ENCODE measurements at regions not wholly inside any gene's neighbourhood (a gene's known extent, or its start where the extent isn't known, plus 50 kb on each side); places are given as distances from the start of the nearest gene placed in this dataset.
A peak's percentile ranks its signal among the peaks of the same experiment; 100 is the strongest.

GRCh38 chrX:34576864-34577263 is 80.2 kb downstream of the TMEM47 start:
- H2AFZ ChIP-seq (ENCODE audit: low read depth, low read length): no peak overlapping the region
- H3K36me3 ChIP-seq (ENCODE audit: insufficient read depth, low read length): no peaks in the 10 kb centered on the region
- no peaks in the 10 kb centered on the region for H4K20me1 ChIP-seq (ENCODE audit: insufficient read depth, low read length)
- no peak overlapping the region for H3K9ac ChIP-seq (ENCODE audit: low read length)
- no peak overlapping the region for H3K27ac ChIP-seq (ENCODE audit: low read depth, low read length)
- Mint-ChIP-seq H3K4me1 (ENCODE audit: low read depth, unreplicated experiment) (no peaks in the 10 kb centered on the region), H3K36me3 (ENCODE audit: low read depth, unreplicated experiment) (no peaks in the 10 kb centered on the region), H3K9me3 (ENCODE audit: unreplicated experiment) (no peaks in the 10 kb centered on the region), H3K4me3 (ENCODE audit: unreplicated experiment) (no peak overlapping the region), H3K27me3 (ENCODE audit: low read depth, unreplicated experiment) (no peaks in the 10 kb centered on the region), H3K27ac (ENCODE audit: unreplicated experiment) (no peak overlapping the region)
- H3K27me3 ChIP-seq (ENCODE audit: insufficient read depth, low read length): no peaks in the 10 kb centered on the region
- no peak overlapping the region for H3K4me2 ChIP-seq (ENCODE audit: low read length)
- H3K9me3 ChIP-seq (ENCODE audit: insufficient read depth, low read depth, low read length): no peaks in the 10 kb centered on the region
- no peaks in the 10 kb centered on the region for H3K79me2 ChIP-seq (ENCODE audit: insufficient read depth, low read length)
- FAIRE-seq (no peak), DNase-seq (ENCODE audit: low read depth) (no peak)
- H3K4me1 ChIP-seq (ENCODE audit: insufficient read depth, low read length): no peaks in the 10 kb centered on the region
- H3K4me3 ChIP-seq (ENCODE audit: insufficient read depth, low read depth, low read length): no peak overlapping the region
- TF ChIP-seq EZH2 (IDR thresholded peaks at IDR 0.05; ENCODE audit: insufficient read depth, low read length) (no peak), CTCF (IDR thresholded peaks at IDR 0.05; ENCODE audit: insufficient read depth, low read depth, low read length) (no peak)

GRCh38 chrX:34565981-34566380 is 91.1 kb downstream of the TMEM47 start:
- H3K4me3 Mint-ChIP-seq (ENCODE audit: unreplicated experiment): no peak overlapping the region
- Histone ChIP-seq H2AFZ (ENCODE audit: low read depth, low read length) (no peak overlapping the region), H3K9me3 (ENCODE audit: insufficient read depth, low read depth, low read length) (no peaks in the 10 kb centered on the region), H3K4me3 (ENCODE audit: insufficient read depth, low read depth, low read length) (no peak overlapping the region), H3K4me2 (ENCODE audit: low read length) (no peak overlapping the region), H3K27me3 (ENCODE audit: insufficient read depth, low read length) (no peaks in the 10 kb centered on the region), H3K4me1 (ENCODE audit: insufficient read depth, low read length) (no peaks in the 10 kb centered on the region), H3K36me3 (ENCODE audit: insufficient read depth, low read length) (no peaks in the 10 kb centered on the region), H3K79me2 (ENCODE audit: insufficient read depth, low read length) (no peaks in the 10 kb centered on the region), H3K27ac (ENCODE audit: low read depth, low read length) (no peak overlapping the region), H4K20me1 (ENCODE audit: insufficient read depth, low read length) (no peaks in the 10 kb centered on the region), H3K9ac (ENCODE audit: low read length) (no peak overlapping the region)
- no peaks in the 10 kb centered on the region for H3K27me3 Mint-ChIP-seq (ENCODE audit: low read depth, unreplicated experiment)
- DNase-seq (ENCODE audit: low read depth) (no peak), FAIRE-seq (peak; percentile 82)
- H3K27ac Mint-ChIP-seq (ENCODE audit: unreplicated experiment): no peak overlapping the region
- TF ChIP-seq EZH2 (IDR thresholded peaks at IDR 0.05; ENCODE audit: insufficient read depth, low read length): no peak
- no peak for TF ChIP-seq CTCF (IDR thresholded peaks at IDR 0.05; ENCODE audit: insufficient read depth, low read depth, low read length)
- H3K36me3 Mint-ChIP-seq (ENCODE audit: low read depth, unreplicated experiment): no peaks in the 10 kb centered on the region
- no peaks in the 10 kb centered on the region for H3K4me1 Mint-ChIP-seq (ENCODE audit: low read depth, unreplicated experiment)
- H3K9me3 Mint-ChIP-seq (ENCODE audit: unreplicated experiment): no peaks in the 10 kb centered on the region

- TF ChIP-seq CTCF (IDR thresholded peaks at IDR 0.05; ENCODE audit: insufficient read depth, low read depth, low read length): no peak
- TF ChIP-seq EZH2 (IDR thresholded peaks at IDR 0.05; ENCODE audit: insufficient read depth, low read length): no peak
- Histone ChIP-seq H4K20me1 (ENCODE audit: insufficient read depth, low read length) (no peaks in the 10 kb centered on the region), H3K4me2 (ENCODE audit: low read length) (no peak overlapping the region), H2AFZ (ENCODE audit: low read depth, low read length) (no peak overlapping the region), H3K9me3 (ENCODE audit: insufficient read depth, low read depth, low read length) (no peaks in the 10 kb centered on the region), H3K9ac (ENCODE audit: low read length) (no peak overlapping the region), H3K36me3 (ENCODE audit: insufficient read depth, low read length) (no peaks in the 10 kb centered on the region), H3K4me1 (ENCODE audit: insufficient read depth, low read length) (no peaks in the 10 kb centered on the region), H3K27me3 (ENCODE audit: insufficient read depth, low read length) (no peaks in the 10 kb centered on the region), H3K79me2 (ENCODE audit: insufficient read depth, low read length) (no peaks in the 10 kb centered on the region), H3K27ac (ENCODE audit: low read depth, low read length) (no peak overlapping the region), H3K4me3 (ENCODE audit: insufficient read depth, low read depth, low read length) (no peak overlapping the region)
- Mint-ChIP-seq H3K36me3 (ENCODE audit: low read depth, unreplicated experiment) (no peaks in the 10 kb centered on the region), H3K27ac (ENCODE audit: unreplicated experiment) (no peak overlapping the region), H3K4me1 (ENCODE audit: low read depth, unreplicated experiment) (no peaks in the 10 kb centered on the region), H3K9me3 (ENCODE audit: unreplicated experiment) (no peaks in the 10 kb centered on the region), H3K27me3 (ENCODE audit: low read depth, unreplicated experiment) (no peaks in the 10 kb centered on the region), H3K4me3 (ENCODE audit: unreplicated experiment) (no peak overlapping the region)
- DNase-seq (ENCODE audit: low read depth) (no peak), FAIRE-seq (peak; percentile 81)
Observed at GRCh38 chrX:34563804-34564203, 93.3 kb downstream of the TMEM47 start.
